ENCODE measurements at regions not wholly inside any gene's neighbourhood (a gene's known extent, or its start where the extent isn't known, plus 50 kb on each side); places are given as distances from the start of the nearest gene placed in this dataset.

DNA sequence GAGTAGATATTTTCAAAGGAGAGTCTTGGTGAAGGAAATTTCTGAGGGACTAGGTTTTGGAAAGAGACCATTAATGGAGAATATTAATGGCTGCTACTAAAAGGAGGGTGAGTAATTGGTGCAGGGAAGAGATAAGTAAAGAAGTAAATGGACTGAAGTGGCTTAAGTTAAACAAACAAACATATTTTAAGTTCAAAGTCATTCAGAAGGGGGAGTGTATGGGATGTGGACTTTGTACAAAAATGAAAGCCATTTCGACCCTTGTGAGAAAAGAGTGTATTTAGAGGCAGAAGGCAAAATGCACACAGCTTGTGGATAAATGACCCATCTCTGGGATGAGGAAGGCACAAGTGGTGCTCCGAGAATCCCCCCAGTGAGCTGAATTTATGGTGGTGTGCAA is 171.7 kb downstream of the BACH1 start (continued):
- TF ChIP-seq EGR1 (IDR thresholded peaks at IDR 0.05; ENCODE audit: borderline replicate concordance, low read depth, low read length) (no peak), CHD1 (IDR thresholded peaks at IDR 0.05; ENCODE audit: low read depth, low read length) (no peak)

All from H1 (cell line).